Mesenchymal stem cell (in vitro differentiated cells and primary cell): ENCODE measurements at regions not wholly inside any gene's neighbourhood (a gene's known extent, or its start where the extent isn't known, plus 50 kb on each side); places are given as distances from the start of the nearest gene placed in this dataset.

Experiments
- DNase-seq: peaks from one replicate; pipeline ENCODE4 v3.0.0-alpha.2; 2013
- H2AFZ ChIP-seq: one replicate; pipeline ENCODE4 v1.6.1; 2013; ENCODE audit warnings: low read depth, mild to moderate bottlenecking, control low read depth, inconsistent platforms, low read length, moderate library complexity
- H2AK5ac ChIP-seq: 2 replicates; pipeline ENCODE4 v1.6.1; 2013; ENCODE audit warnings: low read length, moderate library complexity, mild to moderate bottlenecking, inconsistent platforms; ENCODE audit not compliant: severe bottlenecking
- H2BK120ac ChIP-seq: one replicate; pipeline ENCODE4 v1.6.1; 2013; ENCODE audit warnings: low read depth, mild to moderate bottlenecking, inconsistent platforms, low read length, moderate library complexity
- H2BK12ac ChIP-seq, 2 experiments: one replicate each; pipeline ENCODE4 v1.6.1; 2013; ENCODE audit warnings: inconsistent platforms in 2 of 2, low read length in 2 of 2, mild to moderate bottlenecking in 2 of 2, moderate library complexity in 2 of 2, control low read depth in 1 of 2
- H2BK15ac ChIP-seq: one replicate; pipeline ENCODE4 v1.6.1; 2013; ENCODE audit warnings: mild to moderate bottlenecking, low read depth, inconsistent platforms; ENCODE audit not compliant: poor library complexity, severe bottlenecking
- H2BK5ac ChIP-seq: 2 replicates; pipeline ENCODE4 v1.6.1; 2013; ENCODE audit warnings: low read depth, mild to moderate bottlenecking, low read length, control low read depth, inconsistent platforms; ENCODE audit not compliant: poor library complexity, severe bottlenecking
- H3K14ac ChIP-seq, 2 experiments: one replicate each; pipeline ENCODE4 v1.6.1; 2013; ENCODE audit warnings: inconsistent platforms in 2 of 2, low read length in 2 of 2, control low read depth in 1 of 2, mild to moderate bottlenecking in 1 of 2, moderate library complexity in 1 of 2
- H3K18ac ChIP-seq, 2 experiments: one replicate each; pipeline ENCODE4 v1.6.1; 2013; ENCODE audit warnings: inconsistent platforms in 2 of 2, low read length in 2 of 2, control low read depth in 1 of 2, low read depth in 1 of 2, mild to moderate bottlenecking in 1 of 2
- H3K23ac ChIP-seq, 2 experiments: one replicate each; pipeline ENCODE4 v1.6.1; 2013; ENCODE audit warnings: inconsistent platforms in 2 of 2, low read length in 2 of 2, mild to moderate bottlenecking in 2 of 2, moderate library complexity in 2 of 2, control low read depth in 1 of 2
- H3K27ac ChIP-seq: 2 replicates; pipeline ENCODE4 v1.5.1; 2013; ENCODE audit warnings: mild to moderate bottlenecking, moderate library complexity, low read length, control low read depth, inconsistent platforms; ENCODE audit not compliant: poor library complexity, severe bottlenecking
- H3K27me3 ChIP-seq, 2 experiments: 2 replicates each; pipeline versions ENCODE4 v1.6.1 to v1.7.0; 2013; ENCODE audit warnings: low read length in 2 of 2, mild to moderate bottlenecking in 2 of 2, moderate library complexity in 2 of 2, control low read depth in 1 of 2, inconsistent platforms in 1 of 2; ENCODE audit not compliant: control insufficient read depth in 1 of 2, insufficient read depth in 1 of 2
- H3K36me3 ChIP-seq, 2 experiments: 2 replicates each; pipeline versions ENCODE4 v1.6.1 to v1.7.0; 2013; ENCODE audit warnings: low read length in 2 of 2, control low read depth in 1 of 2, inconsistent platforms in 1 of 2, low read depth in 1 of 2, mild to moderate bottlenecking in 1 of 2; ENCODE audit not compliant: insufficient read depth in 2 of 2, control insufficient read depth in 1 of 2
- H3K4ac ChIP-seq, 2 experiments: one replicate each; pipeline ENCODE4 v1.6.1; 2013; ENCODE audit warnings: inconsistent platforms in 2 of 2, low read length in 2 of 2, mild to moderate bottlenecking in 2 of 2, moderate library complexity in 2 of 2, control low read depth in 1 of 2, low read depth in 1 of 2
- H3K4me1 ChIP-seq: 2 replicates; pipeline ENCODE4 v1.6.1; 2013; ENCODE audit warnings: low read depth, low read length, control low read depth; ENCODE audit not compliant: control insufficient read depth, insufficient read depth
- H3K4me2 ChIP-seq: 2 replicates; pipeline ENCODE4 v1.6.1; 2013; ENCODE audit warnings: low read length, mild to moderate bottlenecking, inconsistent platforms; ENCODE audit not compliant: poor library complexity, severe bottlenecking
- H3K4me3 ChIP-seq, 2 experiments: 2 replicates each; pipeline versions ENCODE4 v1.5.1 to v1.7.0; 2013; ENCODE audit warnings: low read length in 2 of 2, mild to moderate bottlenecking in 2 of 2, control low read depth in 1 of 2, low read depth in 1 of 2; ENCODE audit not compliant: insufficient read depth in 1 of 2
- H3K79me1 ChIP-seq: replicated peaks from 2 replicates; pipeline ENCODE4 v1.6.1; 2013; ENCODE audit warnings: mild to moderate bottlenecking, control low read depth, low read length, inconsistent platforms; ENCODE audit not compliant: poor library complexity, severe bottlenecking
- H3K9ac ChIP-seq: 2 replicates; pipeline ENCODE4 v1.7.0; 2013; ENCODE audit warnings: mild to moderate bottlenecking, low read length, moderate library complexity
- H3K9me3 ChIP-seq: 2 replicates; pipeline ENCODE4 v1.7.0; 2013; ENCODE audit warnings: mild to moderate bottlenecking, low read length; ENCODE audit not compliant: control insufficient read depth
- H4K8ac ChIP-seq: one replicate; pipeline ENCODE4 v1.6.1; 2013; ENCODE audit warnings: inconsistent platforms, mild to moderate bottlenecking, low read length, moderate library complexity
- H4K91ac ChIP-seq: one replicate; pipeline ENCODE4 v1.6.1; 2013; ENCODE audit warnings: mild to moderate bottlenecking, low read length, inconsistent platforms
- WGBS: methylation state at CpG from one replicate; pipeline ENCODE4 v1.1.7; 2013; ENCODE audit warnings: mixed read lengths; 5-methylcytosine and 5-hydroxymethylcytosine counted together

- peaks cover 17% of the 10 kb centered on the region for H3K4me1 ChIP-seq
- no peak overlapping the region for H3K4me2 ChIP-seq
- H3K27ac ChIP-seq = no peak overlapping the region
- H2BK120ac ChIP-seq = no peak overlapping the region
- no peak overlapping the region for H2AK5ac ChIP-seq
- no peak overlapping the region for H4K8ac ChIP-seq
- no peak overlapping the region for H4K91ac ChIP-seq
- H3K27me3 ChIP-seq = peaks cover 43 to 61% of the 10 kb centered on the region in 2 experiments
- H3K4ac ChIP-seq = no peak overlapping the region
- 80% methylated on average over 7 of the region's 9 CpGs for WGBS
- no peak overlapping the region for H3K9ac ChIP-seq
- H3K18ac ChIP-seq = no peak overlapping the region
- H2AFZ ChIP-seq = no peak overlapping the region
- no peak overlapping the region for H2BK5ac ChIP-seq
- H3K23ac ChIP-seq = no peak overlapping the region
- no peaks in the 10 kb centered on the region for H3K9me3 ChIP-seq
- no peaks in the 10 kb centered on the region for H3K79me1 ChIP-seq
- no peaks in the 10 kb centered on the region for H3K36me3 ChIP-seq
- H3K14ac ChIP-seq = no peak overlapping the region
- H2BK15ac ChIP-seq = no peak overlapping the region
- no peak overlapping the region for H3K4me3 ChIP-seq
- no peak for DNase-seq
- H2BK12ac ChIP-seq = no peak overlapping the region
These were observed 128.4 kb downstream of the ENGASE start for GRCh38 chr17:79203016-79203415.

GRCh38 chr17:79202480-79202879, 127.9 kb downstream of the ENGASE start:
- Histone ChIP-seq H3K4ac (no peak overlapping the region), H3K4me2 (no peak overlapping the region), H2AFZ (no peak overlapping the region), H3K9ac (peak overlapping the region; percentile 33), H2AK5ac (no peak overlapping the region), H3K9me3 (no peaks in the 10 kb centered on the region), H3K27ac (no peak overlapping the region), H3K27me3 (peaks cover 43 to 58% of the 10 kb centered on the region in 2 experiments), H3K36me3 (no peaks in the 10 kb centered on the region), H3K14ac (no peak overlapping the region), H3K4me1 (peaks cover 17% of the 10 kb centered on the region), H2BK120ac (no peak overlapping the region), H3K4me3 (no peak overlapping the region), H2BK5ac (no peak overlapping the region), H2BK15ac (no peak overlapping the region), H2BK12ac (no peak overlapping the region), H3K79me1 (no peaks in the 10 kb centered on the region), H3K18ac (no peak overlapping the region), H3K23ac (no peak overlapping the region), H4K8ac (no peak overlapping the region), H4K91ac (no peak overlapping the region)
- no peak for DNase-seq
- 66% methylated on average over 12 of the region's 12 CpGs for WGBS

- 49% methylated on average over 15 of the region's 15 CpGs for WGBS
- no peak overlapping the region for H3K4ac ChIP-seq
- H3K79me1 ChIP-seq = no peaks in the 10 kb centered on the region
- no peak overlapping the region for H2BK120ac ChIP-seq
- H2AFZ ChIP-seq = no peak overlapping the region
- H3K4me3 ChIP-seq = no peak overlapping the region
- no peaks in the 10 kb centered on the region for H3K9me3 ChIP-seq
- peaks cover 17% of the 10 kb centered on the region for H3K4me1 ChIP-seq
- H2BK15ac ChIP-seq = no peak overlapping the region
- no peaks in the 10 kb centered on the region for H3K36me3 ChIP-seq
- H2BK12ac ChIP-seq = no peak overlapping the region
- H3K23ac ChIP-seq = no peak overlapping the region
- peak overlapping the region; percentile 33 for H3K9ac ChIP-seq
- H3K27ac ChIP-seq = no peak overlapping the region
- DNase-seq = peak; percentile 19
- H3K18ac ChIP-seq = no peak overlapping the region
- H2AK5ac ChIP-seq = no peak overlapping the region
- H3K4me2 ChIP-seq = no peak overlapping the region
- no peak overlapping the region for H2BK5ac ChIP-seq
- H4K91ac ChIP-seq = no peak overlapping the region
- H3K14ac ChIP-seq = no peak overlapping the region
- H3K27me3 ChIP-seq = peaks cover 43 to 56% of the 10 kb centered on the region in 2 experiments
- no peak overlapping the region for H4K8ac ChIP-seq
These were observed 127.1 kb downstream of the ENGASE start for GRCh38 chr17:79201536-79202227.

DNA sequence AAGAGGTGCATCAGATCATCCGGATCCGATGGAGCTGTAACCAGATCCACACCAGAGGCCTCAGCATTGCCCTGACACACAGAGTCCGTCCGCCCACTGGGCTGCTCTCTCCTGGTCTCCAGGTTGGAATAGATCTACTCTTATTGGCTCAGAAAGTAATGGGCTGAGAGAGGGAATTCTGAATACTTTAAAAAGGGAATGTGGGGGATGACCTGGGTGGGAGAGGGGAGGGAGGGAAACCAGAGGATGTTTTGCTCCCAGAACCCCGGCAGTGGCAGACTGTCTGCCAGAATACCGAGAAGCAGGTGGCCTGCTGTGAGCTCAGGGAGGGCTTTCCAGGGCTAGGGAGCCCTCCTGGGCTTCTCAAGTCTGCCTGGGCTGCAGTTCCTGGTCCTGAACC, 126.5 kb downstream of the ENGASE start:
- Histone ChIP-seq H3K27me3 (peaks cover 39 to 56% of the 10 kb centered on the region in 2 experiments), H4K91ac (no peak overlapping the region), H3K79me1 (no peaks in the 10 kb centered on the region), H2BK12ac (no peak overlapping the region), H3K23ac (no peak overlapping the region), H3K18ac (no peak overlapping the region), H3K36me3 (no peaks in the 10 kb centered on the region), H2BK120ac (no peak overlapping the region), H3K9ac (no peak overlapping the region), H2AK5ac (no peak overlapping the region), H2BK5ac (no peak overlapping the region), H3K4me1 (peaks cover 17% of the 10 kb centered on the region), H3K14ac (no peak overlapping the region), H3K4me2 (no peak overlapping the region), H3K4me3 (no peak overlapping the region), H2BK15ac (no peak overlapping the region), H3K27ac (no peak overlapping the region), H3K4ac (no peak overlapping the region), H2AFZ (no peak overlapping the region), H3K9me3 (no peaks in the 10 kb centered on the region), H4K8ac (no peak overlapping the region)
- 62% methylated on average over 6 of the region's 6 CpGs for WGBS
- DNase-seq = no peak
